ENCODE measurements at regions not wholly inside any gene's neighbourhood (a gene's known extent, or its start where the extent isn't known, plus 50 kb on each side); places are given as distances from the start of the nearest gene placed in this dataset.

DNA sequence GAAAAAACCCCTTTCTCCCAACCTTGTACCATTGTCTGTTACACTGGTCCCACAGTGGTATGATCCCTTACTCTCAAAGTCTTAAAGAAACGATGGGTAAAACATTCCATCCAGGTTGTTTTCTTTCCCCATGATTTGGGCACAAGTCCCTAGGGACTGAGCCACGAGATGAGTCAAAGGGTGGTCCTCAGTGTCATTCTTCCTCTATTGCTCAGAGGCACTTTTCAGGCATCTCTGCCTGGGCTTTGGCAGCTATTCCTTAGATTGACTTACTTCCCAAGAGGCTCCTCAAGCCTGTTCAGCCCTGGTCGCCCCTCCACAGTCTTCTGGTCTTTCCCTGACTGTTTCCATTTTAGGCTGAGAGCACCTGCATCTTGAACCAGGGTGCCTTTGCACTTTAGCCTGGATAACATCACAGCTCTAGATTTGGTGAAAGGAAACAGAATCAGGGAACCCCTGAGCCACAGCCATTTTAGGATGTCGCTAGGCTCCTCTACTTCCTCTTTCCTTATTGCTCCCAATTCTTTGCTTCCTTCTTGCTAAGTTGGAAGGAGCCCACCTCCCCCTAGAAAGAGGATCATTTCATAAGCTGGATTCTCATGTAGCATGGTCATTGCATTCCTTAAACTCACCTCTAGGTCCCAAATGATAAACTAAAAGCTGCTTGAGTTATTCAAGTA lies 131.0 kb upstream of the TPRG1 start:
- no peak for TF ChIP-seq CTCF (conservative IDR thresholded peaks at IDR 0.05)
- no peak for TF ChIP-seq EZH2 (IDR thresholded peaks at IDR 0.05; ENCODE audit: low read depth)
